Adrenal gland (tissue), 9 donors: ENCODE measurements at regions not wholly inside any gene's neighbourhood (a gene's known extent, or its start where the extent isn't known, plus 50 kb on each side); places are given as distances from the start of the nearest gene placed in this dataset.

Experiments
- DNase-seq, 7 donors: peaks; one replicate each; pipeline ENCODE4 v3.0.0-alpha.2; 2019 to 2020
- H3K27ac ChIP-seq, 5 donors: fragments of 200-600 bp; sonication (generic) in 4 of 5; 1 replicate in 3 of 5; 2 replicates in 2 of 5; pipeline versions ENCODE4 v1.5.1 to v1.8.0; 2016 to 2020; ENCODE audit warnings: mild to moderate bottlenecking in 1 of 5
- H3K27me3 ChIP-seq: fragments of 200-600 bp; 2 replicates; pipeline ENCODE4 v1.8.0; 2021
- H3K36me3 ChIP-seq, 2 donors: fragments of 200-600 bp; replicated peaks in 1 of 2; 1 replicate in 1 of 2; 2 replicates in 1 of 2; pipeline versions ENCODE4 v1.5.1 to v1.8.0; 2018 to 2022
- H3K4me1 ChIP-seq, 2 donors: fragments of 200-600 bp; replicated peaks in 1 of 2; 1 replicate in 1 of 2; 2 replicates in 1 of 2; pipeline versions ENCODE4 v1.5.1 to v1.8.0; 2018 to 2021
- H3K4me3 ChIP-seq, 4 donors: fragments of 200-600 bp; sonication (generic) in 3 of 4; one replicate each; pipeline ENCODE4 v1.5.1; 2016 to 2018
- H3K9me3 ChIP-seq, 3 donors: fragments of 200-600 bp; sonication (generic) in 1 of 3; replicated peaks in 1 of 3; 1 replicate in 2 of 3; 2 replicates in 1 of 3; pipeline versions ENCODE4 v1.5.1 to v1.8.0; 2016 to 2021
- CTCF ChIP-seq, 6 experiments: fragments of 450-650 bp in 4 of 6; fragments of 200-600 bp in 2 of 6; sonication (generic) in 1 of 6; IDR thresholded peaks; 1 replicate in 5 of 6; 2 replicates in 1 of 6; pipeline versions ENCODE4 v1.5.1 to v1.8.0; 2016 to 2021; ENCODE audit warnings: antibody characterized with exemption in 6 of 6, mild to moderate bottlenecking in 2 of 6, moderate library complexity in 1 of 6
- POLR2A ChIP-seq, 2 donors: fragments of 450-650 bp; IDR thresholded peaks; one replicate each; pipeline ENCODE4 v1.6.1; 2017; ENCODE audit warnings: antibody characterized with exemption in 2 of 2, mild to moderate bottlenecking in 2 of 2, moderate library complexity in 1 of 2
- WGBS, 4 donors: extraction: QIAGEN DNeasy Blood & Tissue Kit in 2 of 4; methylation state at CpG; one replicate each; pipeline versions ENCODE4 v1.1.5 to v1.1.7; 2013 to 2017; 5-methylcytosine and 5-hydroxymethylcytosine counted together
- intact Hi-C, 2 donors: fragments of 100-400 bp; cut with DNase I; formaldehyde crosslinking; loops; one replicate each; pipeline versions ENCODE4 v1.14.1 to v1.15.0; 2022 to 2023
- donor health status: healthy with polysubstance abuse.
- donor health status: Bipolar disorder and iron deficiency.
- donor health status: DM: yes; HTN: yes; CAD: no.
- donor health status: DM: no; HTN: no; CAD: no.
- donor health status: DM: no; HTN: no; CAD: no.

- no peak overlapping the region for H3K27ac ChIP-seq
- H3K4me3 ChIP-seq = no peak overlapping the region
- TF ChIP-seq CTCF (IDR thresholded peaks at IDR 0.05) (no peak), POLR2A (IDR thresholded peaks at IDR 0.05) (no peak)
- H3K9me3 ChIP-seq = no peaks in the 10 kb centered on the region
- no peaks in the 10 kb centered on the region for H3K4me1 ChIP-seq
- WGBS, 4 donors = 81 to 90% (median 88%) methylated on average over 3 of the region's 3 CpGs
- intact Hi-C loops = no loop called here
- H3K36me3 ChIP-seq = no peaks in the 10 kb centered on the region
- no peaks in the 10 kb centered on the region for H3K27me3 ChIP-seq
- DNase-seq = no peak
These were observed 66.4 kb upstream of the MMADHC start for GRCh38 chr2:149653831-149654445.

- DNase-seq = no peak
- Histone ChIP-seq H3K27ac (no peak overlapping the region), H3K36me3 (no peaks in the 10 kb centered on the region), H3K9me3 (no peaks in the 10 kb centered on the region), H3K27me3 (no peaks in the 10 kb centered on the region), H3K4me1 (no peaks in the 10 kb centered on the region), H3K4me3 (no peak overlapping the region)
- intact Hi-C loops = no loop called here
- WGBS, 4 donors = 76 to 89% (median 82%) methylated on average over 2 of the region's 2 CpGs
- no peak for TF ChIP-seq CTCF (IDR thresholded peaks at IDR 0.05)
- no peak for TF ChIP-seq POLR2A (IDR thresholded peaks at IDR 0.05)
These were observed 65.4 kb upstream of the MMADHC start for GRCh38 chr2:149652926-149653325.

GRCh38 chr2:149652526-149652925, 65.0 kb upstream of the MMADHC start:
- Histone ChIP-seq H3K9me3 (no peaks in the 10 kb centered on the region), H3K36me3 (no peaks in the 10 kb centered on the region), H3K27me3 (no peaks in the 10 kb centered on the region), H3K4me3 (no peak overlapping the region), H3K4me1 (no peaks in the 10 kb centered on the region), H3K27ac (no peak overlapping the region)
- TF ChIP-seq CTCF (IDR thresholded peaks at IDR 0.05) (no peak), POLR2A (IDR thresholded peaks at IDR 0.05) (no peak)
- 61 to 86% (median 79%) methylated on average over 3 of the region's 3 CpGs for WGBS, 4 donors
- DNase-seq = no peak
- intact Hi-C loops = no loop called here

- no peak overlapping the region for H3K4me3 ChIP-seq
- no peaks in the 10 kb centered on the region for H3K9me3 ChIP-seq
- intact Hi-C loops = no loop called here
- DNase-seq = no peak
- no peak overlapping the region for H3K27ac ChIP-seq
- H3K4me1 ChIP-seq = no peaks in the 10 kb centered on the region
- H3K27me3 ChIP-seq = no peaks in the 10 kb centered on the region
- 92 to 95% (median 94%) methylated on average over 4 to 6 of the region's 6 CpGs for WGBS, 4 donors
- no peaks in the 10 kb centered on the region for H3K36me3 ChIP-seq
- TF ChIP-seq POLR2A (IDR thresholded peaks at IDR 0.05) = no peak
- TF ChIP-seq CTCF (IDR thresholded peaks at IDR 0.05) = no peak
These were observed 63.7 kb upstream of the MMADHC start for GRCh38 chr2:149651229-149651628.
